ENCODE measurements at regions not wholly inside any gene's neighbourhood (a gene's known extent, or its start where the extent isn't known, plus 50 kb on each side); places are given as distances from the start of the nearest gene placed in this dataset.

DNA sequence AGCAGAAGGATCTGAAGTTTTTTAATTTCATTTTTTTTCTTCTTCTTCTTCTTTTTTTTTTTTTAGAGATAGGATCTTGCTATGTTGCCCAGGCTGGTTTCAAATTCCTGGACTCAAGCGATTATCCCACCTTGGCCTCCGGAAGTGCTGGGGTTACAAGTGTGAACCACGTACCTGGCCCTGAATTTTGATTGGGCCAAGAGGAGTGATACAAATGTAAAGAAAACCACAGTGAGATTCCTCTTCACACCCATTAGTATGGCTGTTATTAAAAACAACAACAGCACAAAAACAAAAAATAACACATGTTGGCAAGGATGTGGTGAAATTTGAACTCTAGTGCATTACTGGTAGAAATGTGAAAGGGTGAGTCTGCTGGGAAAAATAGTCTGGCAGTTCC, 79.1 kb downstream of the KLF4 start:
- H3K4me3 ChIP-seq (ENCODE audit: low read depth, low read length) = no peak overlapping the region
- TF ChIP-seq, protein P1, sequence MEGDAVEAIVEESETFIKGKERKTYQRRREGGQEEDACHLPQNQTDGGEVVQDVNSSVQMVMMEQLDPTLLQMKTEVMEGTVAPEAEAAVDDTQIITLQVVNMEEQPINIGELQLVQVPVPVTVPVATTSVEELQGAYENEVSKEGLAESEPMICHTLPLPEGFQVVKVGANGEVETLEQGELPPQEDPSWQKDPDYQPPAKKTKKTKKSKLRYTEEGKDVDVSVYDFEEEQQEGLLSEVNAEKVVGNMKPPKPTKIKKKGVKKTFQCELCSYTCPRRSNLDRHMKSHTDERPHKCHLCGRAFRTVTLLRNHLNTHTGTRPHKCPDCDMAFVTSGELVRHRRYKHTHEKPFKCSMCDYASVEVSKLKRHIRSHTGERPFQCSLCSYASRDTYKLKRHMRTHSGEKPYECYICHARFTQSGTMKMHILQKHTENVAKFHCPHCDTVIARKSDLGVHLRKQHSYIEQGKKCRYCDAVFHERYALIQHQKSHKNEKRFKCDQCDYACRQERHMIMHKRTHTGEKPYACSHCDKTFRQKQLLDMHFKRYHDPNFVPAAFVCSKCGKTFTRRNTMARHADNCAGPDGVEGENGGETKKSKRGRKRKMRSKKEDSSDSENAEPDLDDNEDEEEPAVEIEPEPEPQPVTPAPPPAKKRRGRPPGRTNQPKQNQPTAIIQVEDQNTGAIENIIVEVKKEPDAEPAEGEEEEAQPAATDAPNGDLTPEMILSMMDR (conservative IDR thresholded peaks at IDR 0.05; ENCODE audit: low read depth, low read length) = no peak
- DNase-seq (ENCODE audit: low read depth) = no peak

DNA sequence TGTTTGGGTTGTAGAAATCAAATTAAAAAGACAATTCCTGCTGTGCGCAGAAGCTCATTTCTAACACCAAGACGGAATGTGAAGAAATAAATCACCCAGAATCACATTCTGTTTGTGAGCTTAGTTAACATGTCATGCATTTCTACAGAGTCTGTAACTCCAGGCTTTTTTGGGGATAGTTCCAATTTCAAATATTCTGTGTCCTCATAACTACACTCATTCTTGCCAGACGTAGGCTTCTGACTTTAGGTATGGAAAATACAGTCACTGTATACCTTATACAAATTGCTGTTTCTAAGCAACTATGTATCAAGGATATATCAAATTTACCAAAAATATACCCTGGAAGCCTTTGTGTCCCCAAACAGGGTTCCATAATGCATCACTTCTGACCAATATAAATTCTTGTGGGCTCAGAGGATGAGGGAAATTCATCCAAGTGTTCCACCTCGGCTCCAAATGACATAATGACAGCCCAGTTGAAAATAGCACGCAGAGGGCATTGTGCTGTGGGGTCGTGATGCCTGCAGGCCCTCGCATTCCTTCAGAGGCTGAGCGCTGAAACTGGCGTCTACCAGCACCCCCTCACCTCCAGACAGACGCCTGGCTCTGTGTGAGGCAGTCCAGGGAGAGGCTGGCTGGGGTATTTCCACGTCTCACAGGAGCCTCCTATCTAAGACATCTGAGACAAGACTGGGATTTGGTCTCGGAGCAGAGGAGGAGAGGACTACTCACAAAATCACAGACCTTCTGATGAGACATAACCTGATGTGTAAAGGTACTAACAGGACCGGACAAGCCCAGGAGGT, 79.8 kb downstream of the KLF4 start:
- TF ChIP-seq, protein P1 (conservative IDR thresholded peaks at IDR 0.05; ENCODE audit: low read depth, low read length) = no peak
- H3K4me3 ChIP-seq (ENCODE audit: low read depth, low read length) = no peak overlapping the region
- DNase-seq (ENCODE audit: low read depth) = no peak

DNA sequence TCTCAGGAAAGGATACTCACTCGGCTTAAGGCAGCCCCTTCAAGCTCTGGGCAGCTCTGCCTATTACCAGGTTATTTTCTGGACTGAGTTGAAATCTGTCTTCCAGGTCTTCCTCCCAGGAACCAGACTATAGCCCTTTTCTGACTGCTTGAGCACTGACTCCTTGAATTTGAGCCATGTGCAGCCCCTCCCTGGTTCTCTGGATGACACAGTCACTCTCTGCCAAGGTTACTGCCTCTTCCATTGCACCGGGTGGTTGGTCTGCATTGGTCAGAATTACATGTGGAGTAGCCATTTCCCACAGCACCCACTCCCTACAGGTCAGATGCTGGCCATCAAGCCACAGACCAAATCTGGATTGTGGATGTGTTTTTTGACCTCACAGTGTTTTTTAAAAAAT, 81.9 kb downstream of the KLF4 start:
- no peak for DNase-seq (ENCODE audit: low read depth)
- H3K4me3 ChIP-seq (ENCODE audit: low read depth, low read length) = no peak overlapping the region
- TF ChIP-seq, protein P1 (conservative IDR thresholded peaks at IDR 0.05; ENCODE audit: low read depth, low read length) = no peak

GRCh38 chr9:107405511-107405910, 84.1 kb downstream of the KLF4 start:
- no peak for DNase-seq (ENCODE audit: low read depth)
- H3K4me3 ChIP-seq (ENCODE audit: low read depth, low read length) = no peak overlapping the region
- TF ChIP-seq, protein P1 (conservative IDR thresholded peaks at IDR 0.05; ENCODE audit: low read depth, low read length) = no peak

- TF ChIP-seq, protein P1 (conservative IDR thresholded peaks at IDR 0.05; ENCODE audit: low read depth, low read length) = no peak
- no peak overlapping the region for H3K4me3 ChIP-seq (ENCODE audit: low read depth, low read length)
- DNase-seq (ENCODE audit: low read depth) = no peak
Measured at GRCh38 chr9:107404736-107405135, 84.8 kb downstream of the KLF4 start.

GRCh38 chr9:107404161-107404560, 85.4 kb downstream of the KLF4 start:
- no peak for DNase-seq (ENCODE audit: low read depth)
- TF ChIP-seq, protein P1 (conservative IDR thresholded peaks at IDR 0.05; ENCODE audit: low read depth, low read length) = no peak
- no peak overlapping the region for H3K4me3 ChIP-seq (ENCODE audit: low read depth, low read length)

All from choroid plexus epithelial cell (primary cell).